ENCODE measurements at regions not wholly inside any gene's neighbourhood (a gene's known extent, or its start where the extent isn't known, plus 50 kb on each side); places are given as distances from the start of the nearest gene placed in this dataset.

DNA sequence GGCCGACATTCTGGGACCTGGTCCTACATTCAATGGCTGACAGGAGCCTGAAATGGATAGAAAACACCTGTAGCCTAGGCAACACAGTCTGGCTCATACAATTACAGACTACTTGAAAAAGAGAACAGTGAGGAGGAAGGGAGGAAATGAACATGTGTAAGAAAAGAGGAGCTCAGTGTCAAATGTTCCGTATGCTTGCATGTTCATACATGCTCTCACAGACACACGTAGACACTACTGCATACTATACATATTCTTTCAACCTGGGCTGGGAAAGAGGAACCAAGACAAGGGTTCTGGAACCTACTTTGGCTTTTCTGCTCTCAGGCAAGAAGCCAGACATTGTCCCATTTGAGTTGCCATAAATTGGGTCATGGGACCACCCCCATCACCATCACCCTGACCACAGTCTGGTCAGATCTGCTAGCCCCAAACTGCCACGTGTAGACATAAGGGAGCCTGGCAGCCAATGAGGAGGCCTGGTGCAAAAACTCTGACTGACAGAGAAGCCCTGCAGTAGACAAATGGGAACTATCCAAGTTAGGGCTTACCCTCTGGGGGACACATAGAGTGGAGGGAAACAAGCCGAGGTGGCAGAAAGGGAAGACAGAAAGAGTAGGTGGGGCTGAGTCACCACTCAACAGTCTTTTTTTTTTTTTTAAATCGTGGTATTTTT, 310.0 kb downstream of the SHQ1 start:
- TF ChIP-seq, protein P1, sequence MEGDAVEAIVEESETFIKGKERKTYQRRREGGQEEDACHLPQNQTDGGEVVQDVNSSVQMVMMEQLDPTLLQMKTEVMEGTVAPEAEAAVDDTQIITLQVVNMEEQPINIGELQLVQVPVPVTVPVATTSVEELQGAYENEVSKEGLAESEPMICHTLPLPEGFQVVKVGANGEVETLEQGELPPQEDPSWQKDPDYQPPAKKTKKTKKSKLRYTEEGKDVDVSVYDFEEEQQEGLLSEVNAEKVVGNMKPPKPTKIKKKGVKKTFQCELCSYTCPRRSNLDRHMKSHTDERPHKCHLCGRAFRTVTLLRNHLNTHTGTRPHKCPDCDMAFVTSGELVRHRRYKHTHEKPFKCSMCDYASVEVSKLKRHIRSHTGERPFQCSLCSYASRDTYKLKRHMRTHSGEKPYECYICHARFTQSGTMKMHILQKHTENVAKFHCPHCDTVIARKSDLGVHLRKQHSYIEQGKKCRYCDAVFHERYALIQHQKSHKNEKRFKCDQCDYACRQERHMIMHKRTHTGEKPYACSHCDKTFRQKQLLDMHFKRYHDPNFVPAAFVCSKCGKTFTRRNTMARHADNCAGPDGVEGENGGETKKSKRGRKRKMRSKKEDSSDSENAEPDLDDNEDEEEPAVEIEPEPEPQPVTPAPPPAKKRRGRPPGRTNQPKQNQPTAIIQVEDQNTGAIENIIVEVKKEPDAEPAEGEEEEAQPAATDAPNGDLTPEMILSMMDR (IDR thresholded peaks at IDR 0.05) = no peak
- TF ChIP-seq POLR2A (IDR thresholded peaks at IDR 0.05) = no peak
- TF ChIP-seq POLR2AphosphoS5 (IDR thresholded peaks at IDR 0.05) = no peak
